ENCODE measurements at regions not wholly inside any gene's neighbourhood (a gene's known extent, or its start where the extent isn't known, plus 50 kb on each side); places are given as distances from the start of the nearest gene placed in this dataset.
"Not testable (repeated sequence)": the region's sequence is repeated elsewhere in the genome, so short reads cannot be mapped to it uniquely, and the experiment has no call there.

DNA sequence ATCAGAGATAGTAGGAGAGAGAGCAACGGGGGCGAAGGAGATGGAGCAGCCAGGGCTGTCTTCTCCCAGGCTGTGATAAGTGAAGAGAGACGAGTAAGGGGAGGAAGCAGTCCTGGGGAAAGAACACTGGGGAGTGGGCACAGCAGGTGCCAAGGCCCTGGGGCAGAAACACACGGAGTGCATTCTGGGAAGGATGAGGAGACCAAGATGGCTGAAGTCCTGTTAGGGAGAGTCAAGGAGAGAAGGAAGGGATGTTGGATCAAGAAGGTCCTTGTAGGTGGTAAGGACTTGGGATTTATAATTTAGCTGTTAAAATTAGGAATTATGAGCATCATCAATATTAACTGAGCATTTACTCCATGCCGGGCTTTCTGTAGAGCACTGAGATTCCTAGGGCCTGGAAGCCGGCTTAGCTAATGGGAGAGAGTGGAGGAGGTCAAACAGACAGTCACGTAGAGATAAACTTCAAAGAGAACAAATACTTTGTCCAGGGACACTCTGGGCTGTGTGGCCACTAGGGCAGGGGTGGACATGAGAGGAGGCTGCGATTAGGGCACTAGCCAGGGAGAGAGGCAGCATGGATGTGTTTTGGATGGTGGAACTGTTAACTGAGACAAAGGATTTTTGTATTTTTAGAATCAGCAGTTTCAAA is 134.2 kb upstream of the PEG3 start:
- intact Hi-C loops (cut with micrococcal nuclease) = no loop called here
- DNase-seq (no peak), ATAC-seq (no peak)

DNA sequence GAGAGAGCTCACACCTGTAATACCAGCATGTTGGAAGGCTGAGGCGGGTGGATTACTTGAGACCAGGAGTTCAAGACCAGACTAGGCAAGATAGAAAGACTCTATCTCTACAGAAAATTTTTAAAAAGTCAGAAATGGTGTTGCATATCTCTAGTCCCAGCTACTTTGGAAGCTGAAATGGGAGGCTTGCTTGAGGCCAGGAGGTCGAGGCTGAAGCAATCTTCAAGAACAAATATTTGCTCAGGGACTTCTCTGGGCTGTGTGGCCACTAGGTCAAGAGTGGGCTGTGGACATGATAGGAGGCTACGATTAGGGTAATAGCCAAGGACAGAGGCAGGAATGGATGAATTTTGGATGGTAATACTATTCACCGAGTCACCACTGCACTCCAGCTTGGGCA is 135.8 kb upstream of the PEG3 start:
- ATAC-seq (no peak), DNase-seq (no peak)
- intact Hi-C loops (cut with micrococcal nuclease) = no loop called here

DNA sequence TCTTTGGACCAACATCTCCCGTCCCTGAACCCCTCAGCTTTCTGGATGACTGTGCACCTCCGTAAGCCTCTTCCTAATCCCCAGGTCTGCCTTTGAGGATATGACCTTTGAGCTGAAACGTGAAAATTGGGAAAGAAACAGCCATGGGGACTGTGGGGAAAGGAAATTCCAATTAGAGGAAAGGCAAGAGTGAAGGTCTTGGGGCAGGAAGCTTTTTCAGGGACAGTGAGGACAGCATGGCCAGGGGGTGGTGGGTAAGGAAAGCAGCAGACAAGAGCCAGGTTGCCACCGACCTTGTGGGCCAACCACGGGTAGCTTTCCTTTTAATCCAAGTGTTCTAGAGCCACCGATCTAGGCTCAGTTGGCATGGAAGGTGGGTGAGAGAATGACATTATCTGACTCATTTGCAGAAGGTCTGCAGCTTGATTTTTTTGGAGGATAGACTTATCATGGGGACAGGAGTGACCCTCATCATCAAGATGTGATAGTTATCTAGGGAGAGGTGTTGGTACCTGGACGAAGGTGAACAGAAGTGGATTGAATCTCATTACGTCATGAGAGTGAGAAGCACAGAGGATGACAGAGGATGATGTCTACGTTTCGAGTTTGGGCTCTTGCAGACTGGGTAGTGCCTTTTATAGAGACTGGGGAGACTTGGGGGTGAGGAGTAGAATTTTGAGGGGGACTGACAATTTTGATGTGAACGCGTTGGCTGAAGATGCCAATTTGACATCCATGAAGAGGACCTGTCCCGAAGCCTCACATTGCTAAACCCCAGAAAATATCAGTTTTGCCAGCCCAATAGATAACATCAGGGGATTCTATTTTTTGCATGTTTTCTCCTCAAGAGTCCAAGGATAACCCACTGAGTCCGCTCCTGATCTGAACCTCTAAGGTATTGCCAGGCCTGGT is 136.7 kb upstream of the PEG3 start:
- intact Hi-C loops (cut with micrococcal nuclease) = no loop called here
- ATAC-seq (no peak), DNase-seq (no peak)

DNA sequence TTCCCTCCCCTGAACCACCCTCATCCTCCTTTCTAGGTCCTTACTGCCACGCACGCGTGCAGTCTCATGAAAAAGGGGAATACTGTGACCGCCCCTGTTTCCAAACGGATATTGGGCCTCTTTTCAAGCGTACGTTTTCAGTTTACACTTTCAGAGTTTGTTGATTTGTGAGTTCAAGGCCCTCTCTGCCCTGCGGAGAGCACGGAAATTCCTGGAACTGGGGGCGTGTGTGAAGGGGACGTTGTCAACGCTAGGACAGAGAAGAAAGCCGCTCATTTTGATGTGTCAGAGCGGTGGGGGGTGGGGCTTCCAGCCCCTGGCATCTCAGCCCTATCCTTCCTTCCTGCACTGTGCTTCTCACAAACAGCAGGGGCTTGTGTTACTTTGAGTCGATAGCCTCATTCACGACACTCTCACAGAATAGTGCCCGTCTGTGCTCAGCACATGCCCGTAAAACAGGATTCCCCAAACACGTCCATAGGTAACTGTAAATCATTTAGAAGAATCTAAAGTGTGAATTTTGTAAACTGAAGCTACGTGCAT is 137.6 kb upstream of the PEG3 start:
- intact Hi-C loops (cut with micrococcal nuclease) = no loop called here

DNA sequence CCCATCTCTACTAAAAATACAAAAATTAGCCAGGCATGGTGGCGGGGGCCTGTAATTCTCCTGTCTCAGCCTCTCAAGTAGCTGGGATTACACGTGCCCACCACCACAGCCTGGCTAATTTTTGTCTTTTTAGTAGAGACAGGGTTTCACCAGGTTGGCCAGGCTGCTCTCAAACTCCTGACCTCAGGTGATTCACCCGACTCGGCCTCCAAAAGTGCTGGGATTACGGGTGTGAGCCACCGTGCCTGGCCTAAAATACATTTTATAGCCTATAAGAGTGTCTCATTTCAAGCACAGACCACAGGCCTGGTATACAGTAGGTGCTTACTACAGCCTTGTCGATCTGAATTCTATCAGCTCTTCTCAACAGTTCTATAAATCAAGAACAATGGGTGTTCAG is 139.5 kb upstream of the USP29 start:
- DNase-seq; ATAC-seq; intact Hi-C loops (cut with micrococcal nuclease): not testable (repeated sequence)

More for the DNA sequence above, 137.6 kb upstream of the PEG3 start:
- ATAC-seq = no peak
- no peak for DNase-seq

DNA sequence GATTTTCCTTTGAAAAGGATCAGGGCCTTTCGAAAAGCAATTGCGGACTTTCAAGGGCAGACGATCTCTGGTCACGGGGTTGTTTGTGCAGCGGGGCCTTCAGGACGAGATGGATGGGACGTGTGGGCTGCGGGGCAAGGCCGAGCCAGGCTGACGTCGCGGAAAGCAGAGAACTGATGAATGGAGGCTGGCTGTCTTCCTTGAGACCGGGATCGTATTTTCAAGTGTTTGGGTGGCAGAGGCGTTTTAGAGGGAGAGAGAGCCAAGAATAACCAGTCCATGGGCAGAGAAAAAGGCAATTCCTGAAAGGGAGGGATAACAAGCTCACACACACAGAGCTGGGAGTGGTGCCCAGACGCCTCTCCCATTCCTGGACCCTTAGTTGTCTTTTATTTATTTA is 138.9 kb upstream of the USP29 start:
- intact Hi-C loops (cut with micrococcal nuclease) = no loop called here
- DNase-seq = no peak
- ATAC-seq = no peak

DNA sequence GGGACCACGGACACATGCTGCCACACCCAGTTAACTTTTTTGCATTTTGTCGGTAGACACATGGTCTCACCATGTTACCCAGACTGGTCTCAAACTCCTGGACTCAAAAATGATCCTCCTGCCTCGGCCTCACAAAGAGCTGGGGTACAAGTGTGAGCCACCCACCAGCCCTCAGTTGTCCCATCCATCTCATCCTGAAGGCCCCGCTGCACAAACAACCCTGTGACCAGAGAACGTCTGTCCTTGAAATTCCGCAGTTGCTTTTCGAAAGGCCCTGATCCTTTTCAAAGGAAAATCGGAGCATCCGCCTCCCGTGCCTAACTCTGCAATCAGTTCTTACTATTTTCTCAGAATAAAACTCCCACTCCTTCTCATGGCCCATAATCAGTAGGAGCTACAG is 138.3 kb upstream of the USP29 start:
- DNase-seq; intact Hi-C loops (cut with micrococcal nuclease); ATAC-seq: not testable (repeated sequence)

DNA sequence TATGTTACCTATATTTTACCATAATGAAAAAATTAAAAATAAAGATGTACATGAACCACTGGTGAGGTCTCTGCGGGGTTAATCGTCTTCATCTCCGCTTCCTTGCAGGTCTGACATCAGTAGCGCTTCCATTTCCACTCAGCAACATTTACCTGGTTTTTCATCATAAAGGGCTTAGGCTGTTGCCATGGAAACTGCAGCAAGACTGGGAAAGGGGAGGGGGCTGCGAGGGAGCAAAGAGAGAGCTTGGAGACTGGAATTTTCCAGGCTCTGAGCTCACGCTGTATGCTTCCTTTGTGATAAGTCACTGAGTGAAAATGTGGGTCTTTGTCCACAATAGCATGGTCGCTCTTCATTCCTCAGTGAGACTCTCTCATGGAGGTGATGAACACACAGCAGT is 136.6 kb upstream of the USP29 start:
- DNase-seq (no peak), ATAC-seq (no peak)
- intact Hi-C loops (cut with micrococcal nuclease) = no loop called here

DNA sequence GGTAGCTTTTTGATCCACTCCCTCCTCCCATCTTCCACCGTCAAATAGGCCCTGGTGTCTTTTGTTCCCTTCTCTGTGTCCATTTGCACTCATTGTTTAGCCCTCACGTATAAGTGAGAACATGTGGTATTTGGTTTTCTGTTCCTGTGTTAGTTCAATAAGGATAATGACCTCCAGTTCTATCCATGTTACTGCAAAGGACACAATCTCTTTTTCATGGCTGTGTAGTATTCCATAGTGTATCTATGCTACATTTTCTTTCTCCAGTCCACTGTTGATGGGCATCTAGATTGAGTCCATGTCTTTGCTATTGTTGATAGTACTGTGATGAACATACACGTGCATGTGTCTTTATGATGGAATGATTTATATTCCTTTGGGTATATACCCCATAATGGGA is 136.0 kb upstream of the USP29 start:
- ATAC-seq = no peak

DNA sequence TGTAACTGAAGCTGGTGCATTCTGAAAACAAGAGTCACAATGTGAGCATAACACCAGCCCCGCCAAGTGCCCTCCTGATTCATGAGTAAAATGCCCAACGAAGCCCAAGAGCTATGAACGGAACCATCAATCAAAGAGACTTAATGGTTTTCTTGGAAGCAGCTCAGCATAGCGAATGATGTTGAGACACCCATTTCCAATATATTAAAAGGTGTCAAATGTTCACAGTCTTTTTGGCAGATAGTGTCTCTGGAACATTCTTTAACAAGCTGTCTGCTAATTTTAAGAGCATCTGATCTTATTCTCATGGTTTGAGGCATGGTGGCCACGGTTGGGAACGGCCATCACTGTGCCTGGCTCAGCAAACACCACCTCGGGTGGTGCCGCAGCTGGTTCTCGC is 133.4 kb upstream of the USP29 start:
- intact Hi-C loops (cut with micrococcal nuclease) = no loop called here
- ATAC-seq (no peak), DNase-seq (no peak)

More for the DNA sequence above, 136.0 kb upstream of the USP29 start:
- intact Hi-C loops (cut with micrococcal nuclease) = no loop called here
- no peak for DNase-seq

DNA sequence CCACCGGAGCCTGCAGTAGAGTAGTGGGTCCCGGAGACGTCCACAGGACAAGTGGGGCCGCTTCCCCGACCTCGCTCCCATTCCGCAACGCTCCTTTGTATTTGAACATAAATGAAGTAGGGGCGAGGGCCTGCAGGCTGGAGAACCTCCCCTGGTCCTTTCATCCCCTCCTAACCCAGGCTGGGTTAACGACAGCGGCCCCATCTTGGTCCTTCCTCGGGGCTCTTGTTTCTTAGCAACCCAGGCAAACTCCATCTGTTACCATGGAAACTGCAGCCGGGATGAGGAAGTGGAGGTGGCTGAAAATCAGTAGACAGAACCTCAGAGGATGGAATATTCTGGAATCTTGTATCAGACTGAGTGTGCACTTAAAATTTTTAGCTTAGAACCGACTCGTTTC is 132.6 kb upstream of the USP29 start:
- intact Hi-C loops (cut with micrococcal nuclease) = no loop called here
- no peak for DNase-seq

DNA sequence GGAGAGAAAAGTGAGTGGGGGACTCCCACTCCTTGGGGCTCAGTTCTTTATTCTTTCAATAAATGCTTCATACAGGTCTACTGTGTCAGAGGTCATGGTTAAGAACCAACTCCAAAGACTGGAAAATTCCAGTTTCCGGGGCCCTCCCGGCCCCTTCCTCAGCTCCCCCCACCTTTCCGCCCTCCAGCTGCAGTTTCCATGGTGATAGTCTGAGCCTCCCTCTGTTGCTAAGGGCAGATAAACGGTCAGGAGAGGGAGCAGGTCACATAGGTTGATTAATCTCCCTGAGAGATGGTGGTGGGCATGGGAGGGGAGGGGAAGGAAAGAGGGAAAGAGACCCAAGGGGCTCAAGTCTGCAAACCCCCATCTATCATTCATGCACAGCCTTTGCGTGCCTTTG is 131.5 kb upstream of the USP29 start:
- DNase-seq = no peak

More for the DNA sequence above, 132.6 kb upstream of the USP29 start:
- no peak for ATAC-seq

DNA sequence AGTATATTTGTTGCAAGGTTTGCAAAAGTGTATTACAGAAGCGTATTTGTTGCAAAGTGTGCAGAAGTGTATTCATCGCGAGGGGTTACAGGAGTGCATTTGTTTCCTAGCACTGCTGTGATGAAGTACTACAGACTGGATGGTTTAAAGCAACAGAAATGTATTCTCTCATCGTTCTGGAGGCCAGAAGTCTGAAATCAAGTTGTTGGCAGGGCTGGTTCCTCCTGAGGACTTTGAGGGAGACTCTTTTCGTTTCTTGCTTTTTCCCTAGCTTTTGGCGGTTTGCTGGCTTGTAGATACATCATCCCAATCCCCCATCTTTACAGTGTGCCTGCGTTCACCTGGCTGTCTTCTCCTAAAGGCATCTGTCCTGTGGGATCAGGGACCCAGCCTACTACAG is 127.9 kb upstream of the USP29 start:
- intact Hi-C loops (cut with micrococcal nuclease) = no loop called here
- DNase-seq (no peak), ATAC-seq (no peak)

More for the DNA sequence above, 131.5 kb upstream of the USP29 start:
- intact Hi-C loops (cut with micrococcal nuclease) = no loop called here
- ATAC-seq = no peak

DNA sequence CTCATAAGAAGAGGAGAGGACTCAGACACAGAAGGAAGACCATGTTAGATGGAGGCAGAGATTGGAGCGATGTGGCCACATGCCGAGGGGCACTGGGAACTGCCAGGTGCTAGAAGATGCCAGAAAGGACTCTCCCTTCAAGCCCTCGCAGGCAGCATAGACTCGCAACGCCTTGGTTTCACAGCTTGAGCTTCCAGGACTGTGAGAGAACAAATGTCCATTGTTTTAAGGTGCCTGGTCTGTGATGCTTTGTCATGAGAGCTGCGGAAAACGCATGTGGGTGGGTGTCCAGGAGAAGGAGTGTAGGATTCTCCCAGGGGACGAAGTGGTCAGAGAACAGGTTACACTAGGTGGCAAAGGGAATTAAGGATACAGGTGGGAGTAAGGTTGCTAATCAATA is 125.9 kb upstream of the USP29 start:
- ATAC-seq (no peak), DNase-seq (no peak)
- intact Hi-C loops (cut with micrococcal nuclease) = no loop called here

DNA sequence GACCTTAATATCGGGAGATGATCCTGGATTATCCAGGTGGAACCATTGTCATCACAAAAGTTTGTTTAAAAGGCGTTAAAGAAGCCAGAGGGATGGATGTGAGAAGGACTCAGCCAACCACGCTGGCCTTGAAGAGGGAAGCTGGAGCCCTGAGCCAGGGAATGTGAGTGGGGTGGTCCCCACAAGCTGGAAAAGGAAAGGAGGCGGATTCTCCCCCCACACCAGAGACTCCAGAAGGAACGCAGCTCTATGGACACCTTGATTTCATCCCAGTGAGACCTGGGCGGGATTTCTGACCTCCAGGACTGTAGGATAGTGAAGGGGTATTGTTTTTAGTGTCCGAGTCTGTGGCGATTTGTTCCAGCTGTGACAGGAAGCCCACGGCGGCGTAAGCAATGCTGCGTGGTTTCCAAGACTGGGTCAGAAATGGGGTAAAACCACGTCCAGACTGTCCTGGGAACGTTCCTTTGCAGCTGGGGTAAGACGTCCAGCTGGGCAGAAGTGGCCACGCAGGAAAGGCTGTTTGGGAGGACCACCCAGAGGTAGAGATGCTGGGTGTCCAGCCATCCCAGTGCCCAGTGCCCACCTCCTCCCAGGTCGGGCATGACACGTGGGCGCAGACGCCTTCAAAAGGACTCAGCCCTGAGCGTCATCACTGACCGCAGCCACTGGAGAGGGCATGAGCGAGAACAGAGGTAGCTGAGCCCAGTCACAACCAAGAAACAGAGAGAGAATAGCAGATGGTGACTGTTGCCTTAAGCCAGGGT is 125.4 kb upstream of the USP29 start:
- DNase-seq (no peak), ATAC-seq (no peak)
- intact Hi-C loops (cut with micrococcal nuclease) = no loop called here

DNA sequence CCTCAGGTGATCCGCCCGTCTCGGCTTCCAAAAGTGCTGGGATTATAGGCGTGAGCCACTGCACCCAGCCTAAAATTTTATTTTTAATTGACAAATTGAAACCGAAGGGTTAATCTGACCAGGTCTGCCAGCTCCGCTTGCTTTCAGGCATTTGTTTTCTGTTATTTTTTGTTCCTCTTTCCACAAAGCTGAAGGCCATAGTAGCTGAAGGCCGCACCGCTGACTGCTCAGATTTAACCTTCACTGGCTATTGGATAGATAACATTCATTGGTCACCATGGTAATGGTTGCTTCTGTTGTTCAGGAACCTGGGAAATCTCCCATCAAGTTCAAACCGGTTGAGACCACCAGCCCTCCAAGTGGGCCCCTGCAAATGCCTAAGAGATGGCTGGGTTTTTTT is 124.5 kb upstream of the USP29 start:
- ATAC-seq (no peak), DNase-seq (no peak)
- intact Hi-C loops (cut with micrococcal nuclease) = no loop called here

DNA sequence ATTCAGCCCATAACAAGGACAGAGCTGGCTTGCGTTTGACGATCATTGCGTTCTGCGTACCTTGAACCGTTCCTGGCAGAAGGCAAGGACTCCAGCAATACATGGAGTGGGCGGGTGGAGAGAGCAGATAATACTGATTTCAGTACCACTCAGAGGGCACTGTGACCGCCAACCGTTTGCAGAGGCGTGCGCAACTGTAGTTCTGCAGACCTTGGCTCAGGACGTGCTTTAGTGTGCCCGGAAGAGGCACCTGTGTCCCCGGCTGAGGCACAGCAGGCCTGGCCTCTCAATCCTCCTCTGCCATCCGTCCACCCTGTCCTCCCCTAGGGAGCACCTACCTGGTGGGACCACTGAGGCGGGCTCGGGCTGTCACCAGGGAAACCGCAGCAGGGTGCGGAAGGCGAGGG is 117.6 kb upstream of the USP29 start:
- intact Hi-C loops (cut with micrococcal nuclease) = no loop called here
- no peak for DNase-seq
- no peak for ATAC-seq

DNA sequence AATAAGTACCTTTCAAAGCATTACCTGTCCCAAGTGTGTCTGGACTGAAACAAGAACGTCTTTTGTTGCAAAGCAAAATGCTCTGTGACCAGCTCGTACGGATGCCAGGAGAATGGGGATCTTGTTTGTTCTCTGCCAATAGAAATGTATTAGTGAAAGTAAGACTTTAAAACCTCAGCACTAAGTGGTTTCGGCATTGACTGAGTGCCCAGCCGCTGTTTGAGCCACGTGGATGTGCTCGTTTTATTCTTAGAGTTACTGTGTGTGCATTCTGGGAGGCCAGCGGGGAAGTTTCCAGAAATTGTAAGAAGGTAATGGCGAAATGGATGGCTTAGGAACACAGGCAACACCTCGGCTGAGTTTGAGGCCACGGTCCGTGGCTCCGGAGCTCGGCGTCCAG is 117.1 kb upstream of the USP29 start:
- DNase-seq (no peak), ATAC-seq (no peak)
- intact Hi-C loops (cut with micrococcal nuclease) = no loop called here

DNA sequence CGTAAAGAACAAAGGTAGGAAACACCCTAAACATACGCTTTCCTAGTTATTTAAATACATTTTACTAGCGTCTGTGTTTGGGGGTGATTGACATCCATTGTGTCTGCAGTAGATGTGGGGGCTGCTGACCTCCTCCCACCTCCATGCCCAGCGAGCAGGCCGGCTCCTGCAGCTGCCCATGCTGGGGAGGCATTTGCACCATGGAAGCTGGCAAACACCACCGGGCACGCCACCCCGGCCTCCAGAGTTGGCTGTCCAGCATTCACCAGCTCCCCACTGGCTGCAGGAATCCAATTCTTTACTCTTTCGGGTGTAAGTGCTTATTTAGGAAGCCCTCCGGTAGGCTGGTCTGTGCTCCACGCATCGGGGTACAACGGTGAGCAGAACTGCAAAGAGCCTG is 115.4 kb upstream of the USP29 start:
- intact Hi-C loops (cut with micrococcal nuclease) = no loop called here
- ATAC-seq = no peak
- no peak for DNase-seq

DNA sequence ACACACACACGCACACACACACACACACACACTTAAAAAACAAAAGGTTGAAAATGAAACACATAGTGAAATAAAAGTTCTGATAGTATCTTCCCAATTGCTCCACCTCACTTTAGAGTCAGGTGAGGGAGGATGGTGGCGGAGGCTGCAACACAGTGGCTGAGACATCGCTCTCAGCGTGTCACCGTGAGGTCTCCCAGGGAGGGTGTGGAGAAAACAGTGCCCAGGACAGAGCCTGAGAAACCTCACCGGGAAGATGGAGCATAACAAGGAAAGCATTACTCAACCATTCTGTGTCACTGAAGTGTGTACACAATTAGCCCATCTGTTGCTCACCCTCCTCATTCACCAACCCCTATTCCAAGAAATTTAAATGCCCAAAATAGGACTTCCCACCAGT is 111.4 kb upstream of the USP29 start:
- ATAC-seq = no peak
- intact Hi-C loops (cut with micrococcal nuclease) = no loop called here
- no peak for DNase-seq
